Ammon's horn (tissue), 1 donor: ENCODE measurements at regions not wholly inside any gene's neighbourhood (a gene's known extent, or its start where the extent isn't known, plus 50 kb on each side); places are given as distances from the start of the nearest gene placed in this dataset.
"Not testable (repeated sequence)": the region's sequence is repeated elsewhere in the genome, so short reads cannot be mapped to it uniquely, and the experiment has no call there.

Source experiments
- DNase-seq: peaks from one replicate; pipeline ENCODE4 v3.0.0-alpha.2; 2016; ENCODE audit warnings: low spot score

DNA sequence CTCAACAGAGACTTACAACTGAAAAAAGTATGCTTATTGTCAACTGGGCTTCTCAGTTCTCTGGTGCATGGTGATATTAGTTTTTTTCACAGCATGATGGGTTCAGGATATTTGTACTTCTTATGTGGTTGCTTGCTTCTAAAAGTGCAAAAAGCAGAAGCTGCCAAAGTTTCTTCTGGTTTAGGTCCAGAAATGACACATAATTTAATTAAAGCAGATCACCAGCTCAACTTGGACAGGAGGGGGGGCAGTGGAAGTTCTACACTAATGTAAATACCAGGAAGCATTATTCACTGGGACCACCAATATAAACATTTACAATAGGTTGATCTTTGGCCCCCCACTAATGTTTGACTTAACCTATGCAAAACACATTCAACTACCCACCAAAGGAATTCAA lies 354.8 kb upstream of the BRINP3 start:
- DNase-seq, result no peak

DNA sequence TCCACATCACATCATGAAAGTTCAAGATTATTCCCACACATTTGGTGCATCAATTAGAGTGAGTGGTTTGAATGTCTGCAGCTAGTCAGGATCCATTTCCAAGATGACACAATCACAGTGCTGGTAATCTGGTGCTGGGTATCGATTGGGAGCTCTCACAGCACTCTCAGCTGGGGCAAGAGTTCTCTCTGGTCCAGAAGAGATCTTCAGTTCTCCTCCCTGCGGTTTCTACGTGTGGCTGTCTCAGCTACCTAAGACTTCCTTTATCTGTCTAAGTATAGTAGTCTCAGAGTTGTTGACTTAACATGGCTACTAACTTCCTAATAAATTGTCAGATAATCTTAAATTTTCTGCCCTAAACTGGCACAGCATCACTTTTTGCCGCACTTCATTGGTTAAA lies 358.0 kb upstream of the BRINP3 start:
- DNase-seq, result no peak

DNA sequence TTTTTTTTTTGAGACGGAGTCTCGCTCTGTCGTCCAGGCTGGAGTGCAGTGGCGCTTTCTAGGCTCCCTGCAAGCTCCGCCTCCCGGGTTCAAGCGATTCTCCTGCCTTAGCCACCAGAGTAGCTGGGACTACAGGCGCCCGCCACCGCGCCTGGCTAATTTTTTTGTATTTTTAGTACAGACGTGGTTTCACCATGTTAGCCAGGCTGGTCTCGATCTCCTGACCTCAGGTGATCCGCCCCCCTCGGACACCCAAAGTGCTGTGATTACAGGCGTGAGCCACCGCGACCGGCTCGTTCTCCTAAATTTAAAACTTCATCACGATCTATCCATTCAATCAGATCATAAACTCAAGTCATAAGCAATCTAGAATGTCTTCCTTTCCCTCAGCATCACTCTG lies 359.5 kb upstream of the BRINP3 start:
- not testable (repeated sequence) for DNase-seq

DNA sequence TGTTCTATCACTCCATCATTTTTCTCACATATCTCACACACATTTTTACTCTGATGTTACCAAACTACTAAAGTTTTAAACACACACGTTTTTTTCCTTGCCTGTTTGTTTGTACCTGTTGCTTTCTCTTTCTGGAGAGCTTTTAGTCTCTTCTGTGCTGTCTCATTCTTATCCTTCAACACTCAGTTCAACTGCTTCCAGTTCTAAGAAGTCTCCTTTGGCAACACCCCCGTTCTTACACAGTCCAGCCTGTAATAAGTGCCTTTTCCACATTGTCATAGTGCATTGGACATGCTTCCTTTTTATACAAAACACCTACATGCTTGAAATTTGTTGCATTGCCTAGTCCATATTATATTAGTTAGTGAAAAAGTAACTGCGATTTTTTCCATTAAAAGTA lies 360.2 kb upstream of the BRINP3 start:
- no peak for DNase-seq

DNA sequence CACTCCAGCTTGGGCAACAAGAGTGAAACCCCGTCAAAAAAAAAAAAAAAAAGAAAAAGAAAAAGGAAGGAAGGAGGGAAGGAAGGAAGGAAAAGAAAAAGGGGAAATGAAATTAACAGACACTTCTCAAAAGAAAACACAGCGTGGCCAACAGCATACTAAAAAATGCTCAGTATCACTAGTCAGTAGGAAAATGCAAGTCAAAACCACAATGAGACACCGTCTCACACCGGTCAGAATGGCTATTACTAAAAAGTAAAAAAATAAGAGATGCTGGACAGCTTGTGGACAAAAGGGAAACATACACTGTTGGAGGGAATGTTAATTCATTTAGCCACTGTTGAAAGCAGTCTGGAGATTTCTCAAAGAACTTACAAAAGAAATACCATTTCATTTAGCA lies 369.5 kb upstream of the BRINP3 start:
- DNase-seq, result no peak

DNA sequence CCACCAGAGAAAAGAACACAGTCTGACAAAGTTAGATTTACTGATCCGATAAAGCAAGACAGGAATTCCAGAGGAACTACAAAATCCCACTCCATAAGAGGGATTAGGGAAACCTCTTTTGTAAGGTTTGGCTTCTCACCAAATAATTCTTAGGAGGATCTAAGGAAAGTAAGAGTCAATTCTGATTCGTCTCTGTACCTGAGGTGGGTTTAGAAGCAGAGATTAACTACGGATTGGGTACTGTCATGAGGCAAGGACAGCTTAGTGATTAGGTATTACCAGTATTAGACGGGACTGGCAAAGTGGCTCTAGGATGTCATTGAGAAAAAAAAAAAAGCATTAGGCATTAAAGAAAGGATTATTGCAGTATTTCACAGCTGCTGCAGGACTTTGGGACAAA lies 371.7 kb upstream of the BRINP3 start:
- DNase-seq, result no peak

DNA sequence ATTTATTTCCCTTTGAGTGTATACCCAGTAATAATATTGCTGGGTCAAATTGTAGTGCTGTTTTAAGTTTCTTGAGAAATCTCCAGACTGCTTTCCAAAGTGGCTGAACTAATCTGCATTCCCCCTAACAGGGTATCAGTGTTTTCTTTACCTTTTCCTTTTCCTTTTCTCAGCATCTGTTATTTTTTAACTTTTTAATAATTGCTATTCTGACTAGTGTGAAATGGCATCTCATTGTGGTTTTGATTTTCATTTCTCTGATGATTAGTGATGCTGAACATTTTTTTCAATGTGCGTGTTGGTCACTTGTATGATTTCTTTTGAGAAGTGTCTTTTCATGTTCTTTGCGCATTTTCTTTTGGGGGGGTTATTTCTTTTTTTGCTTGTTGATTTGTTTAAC lies 374.9 kb upstream of the BRINP3 start:
- DNase-seq, result no peak

DNA sequence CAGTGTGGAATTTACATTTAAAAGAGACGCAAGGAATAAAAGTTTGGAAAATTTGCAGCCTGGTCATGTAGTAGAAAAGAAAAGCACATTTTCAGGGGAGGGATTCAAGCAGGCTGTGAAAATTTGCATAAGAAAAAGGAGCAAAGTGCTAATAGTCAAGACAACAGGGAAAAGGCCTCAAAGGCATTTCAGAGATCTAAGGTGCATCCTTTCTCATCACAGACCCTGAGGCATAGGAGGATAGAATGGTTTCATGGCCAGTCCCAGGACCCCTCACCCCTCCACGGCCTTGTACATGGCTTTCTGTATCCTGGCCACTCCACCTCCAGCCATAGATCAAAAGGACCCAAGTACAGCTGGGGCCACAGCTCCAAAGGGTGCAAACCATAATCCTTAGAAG lies 380.5 kb upstream of the BRINP3 start:
- no peak for DNase-seq

DNA sequence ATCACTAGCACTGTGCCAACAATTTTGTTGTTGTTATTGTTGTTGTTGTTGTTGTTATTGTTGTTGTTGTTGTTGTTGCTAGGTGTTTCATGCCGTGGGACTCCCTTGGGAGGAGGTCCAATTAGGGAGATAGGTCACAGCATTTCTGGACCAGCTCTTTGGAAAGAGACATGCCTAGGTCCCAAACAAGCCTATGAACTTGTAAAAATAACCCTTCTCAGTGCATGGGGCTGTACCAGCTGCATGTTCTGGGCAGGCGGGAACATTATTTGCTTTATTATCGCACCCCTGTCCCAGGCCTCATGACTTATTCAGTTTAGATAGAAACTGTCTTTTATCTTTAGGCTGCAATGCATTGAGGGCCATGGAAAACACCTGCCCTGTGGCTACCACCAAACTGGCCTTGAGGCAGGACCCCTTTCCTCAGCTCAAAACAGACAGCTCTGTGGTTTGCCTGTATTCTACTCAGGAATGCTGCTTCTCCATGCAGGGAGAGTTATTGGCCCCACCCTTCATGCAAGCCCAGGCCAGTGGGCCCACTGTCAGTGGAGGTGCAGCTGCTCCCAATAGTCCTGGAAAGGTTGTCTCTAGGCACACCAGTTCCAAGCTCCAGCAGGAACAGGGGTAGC lies 386.5 kb upstream of the BRINP3 start:
- no peak for DNase-seq

DNA sequence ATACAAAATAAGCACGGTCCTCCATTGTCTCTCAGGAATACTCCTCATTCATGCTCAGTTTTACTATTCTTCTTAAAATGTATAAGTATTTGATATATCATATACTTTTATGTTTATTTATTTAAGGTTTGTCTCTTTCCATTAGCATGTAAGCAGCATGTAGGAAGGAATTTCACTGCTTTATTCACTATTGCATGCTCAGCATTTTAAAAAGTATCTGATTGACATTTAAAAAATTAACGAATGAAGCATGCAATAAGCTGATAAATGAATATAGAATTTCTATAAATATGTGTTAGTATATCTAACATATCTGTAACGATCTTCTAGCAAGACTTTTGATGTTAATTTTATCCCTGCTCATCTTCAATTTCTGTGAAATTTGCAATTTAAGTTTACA lies 402.7 kb upstream of the BRINP3 start:
- DNase-seq, result no peak

DNA sequence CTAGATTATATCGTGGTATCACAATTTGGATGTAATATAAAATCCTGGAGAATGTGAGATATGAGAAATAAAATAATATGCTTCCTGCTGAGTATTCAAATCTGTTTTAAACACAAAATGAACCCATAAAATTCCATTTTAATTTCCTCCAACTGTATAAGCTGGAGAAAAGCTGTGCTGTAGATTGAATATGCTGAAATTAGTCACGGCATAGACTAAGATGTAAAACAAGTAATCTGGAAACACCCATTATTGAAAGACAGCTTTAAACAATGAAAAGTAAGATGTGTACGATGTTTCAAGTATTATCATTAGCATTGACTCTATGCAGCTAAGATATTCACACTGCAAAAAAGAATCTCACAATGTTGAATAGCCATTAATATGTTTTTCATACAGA lies 403.4 kb upstream of the BRINP3 start:
- no peak for DNase-seq

DNA sequence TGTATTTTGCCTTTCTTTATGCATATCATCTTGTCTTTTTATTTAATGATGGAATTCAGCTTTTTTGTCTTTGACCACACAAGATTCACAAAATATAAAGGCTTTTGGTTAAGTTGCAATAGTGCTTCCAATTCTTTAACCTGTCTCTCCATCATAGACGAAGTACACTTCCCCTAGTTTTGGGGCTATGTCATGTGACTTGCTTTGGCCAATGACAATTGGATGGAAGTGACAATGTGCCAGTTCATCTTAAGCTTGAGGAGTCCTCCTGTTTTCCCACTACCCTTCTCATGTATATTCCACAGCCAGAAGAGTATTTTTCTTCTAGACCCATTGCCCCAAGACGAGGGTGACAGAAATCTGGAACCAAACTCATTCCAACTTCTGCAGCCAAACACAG lies 419.6 kb upstream of the BRINP3 start:
- DNase-seq, result no peak

DNA sequence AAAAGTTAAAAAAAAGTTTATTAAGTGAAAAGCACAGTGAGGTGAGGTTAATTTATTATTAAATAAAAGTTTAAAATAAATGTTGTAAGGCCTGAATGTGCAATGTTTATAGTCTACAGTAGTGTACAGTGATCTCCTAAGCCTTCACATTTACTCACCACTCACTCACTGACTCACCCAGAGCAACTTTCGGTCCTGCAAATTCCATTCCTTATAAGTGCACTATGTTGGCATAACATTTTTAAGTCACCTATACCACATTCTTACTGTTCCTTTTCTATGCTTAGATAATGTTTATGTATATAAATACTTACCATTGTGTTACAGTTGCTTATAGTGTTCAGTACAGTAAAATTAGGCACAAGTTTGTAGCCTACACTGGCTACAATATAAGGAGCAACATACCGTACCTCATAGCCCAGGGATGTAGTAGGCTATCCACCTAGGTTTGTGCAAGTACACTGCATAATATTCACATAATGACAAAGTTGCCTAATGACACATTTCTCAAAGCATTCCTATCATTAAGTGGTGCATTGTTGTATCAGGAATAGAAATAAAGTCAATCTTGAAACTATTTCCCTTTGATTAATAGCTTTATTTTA lies 426.5 kb upstream of the BRINP3 start:
- no peak for DNase-seq

DNA sequence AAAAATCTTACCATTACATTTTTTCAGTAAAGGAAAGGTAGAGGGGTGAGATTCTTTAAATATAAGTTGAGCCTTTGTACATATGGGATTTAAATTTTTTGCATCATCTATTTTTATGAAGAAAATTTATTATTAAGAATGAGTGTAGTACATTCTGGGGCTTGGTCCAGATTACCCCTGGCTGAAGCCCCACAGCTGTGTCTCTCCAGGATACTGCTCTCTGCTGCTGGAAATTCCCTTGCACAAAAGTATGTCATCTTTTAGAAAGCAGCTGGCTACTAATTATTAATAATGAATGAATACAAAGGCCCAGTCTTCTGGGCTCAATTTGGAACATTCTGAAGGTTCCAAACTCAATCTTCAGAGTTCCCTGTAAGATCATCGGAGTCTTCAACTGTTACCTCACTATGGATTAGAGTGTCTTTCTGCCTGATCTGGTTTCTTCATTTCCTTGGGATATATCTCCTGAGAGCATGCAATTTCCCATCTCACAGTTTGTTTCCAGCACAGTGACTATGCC lies 428.6 kb upstream of the BRINP3 start:
- DNase-seq, result no peak

DNA sequence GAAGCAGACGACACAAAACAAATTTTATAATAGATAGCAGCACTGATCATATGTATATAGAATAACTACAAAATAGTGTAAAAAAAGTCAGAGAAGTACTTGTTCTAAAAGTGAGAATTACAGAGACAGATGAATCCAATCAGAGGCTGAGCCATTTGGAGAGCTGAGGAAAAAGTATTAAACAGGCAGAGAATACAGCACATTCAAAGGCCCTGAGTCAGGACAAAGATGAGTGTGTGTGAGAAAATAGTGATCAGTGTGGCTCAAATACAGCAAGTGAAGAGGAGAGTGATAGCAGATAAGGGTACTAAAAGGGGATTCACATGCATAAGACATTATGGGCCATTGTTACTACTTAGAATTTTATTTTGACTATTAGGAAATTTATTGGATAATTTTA lies 430.6 kb upstream of the BRINP3 start:
- no peak for DNase-seq

DNA sequence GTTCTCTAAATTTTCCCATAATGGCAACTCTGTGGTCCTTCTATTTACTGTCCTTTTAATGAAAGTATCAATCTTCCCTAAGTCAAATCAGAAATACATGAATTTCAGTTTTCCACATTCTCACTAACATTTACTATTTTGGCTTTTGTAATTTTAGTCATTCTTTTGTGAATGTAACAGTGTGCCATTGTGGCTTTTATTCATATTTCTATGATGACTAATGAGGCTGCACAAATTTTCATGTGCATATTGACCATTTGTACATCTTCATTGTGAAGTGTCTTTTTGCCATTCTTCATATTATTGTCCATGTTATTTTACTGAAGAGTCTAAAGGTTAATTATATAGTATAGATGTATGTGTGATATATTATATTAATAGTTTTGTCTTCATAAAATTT lies 431.0 kb upstream of the BRINP3 start:
- no peak for DNase-seq

DNA sequence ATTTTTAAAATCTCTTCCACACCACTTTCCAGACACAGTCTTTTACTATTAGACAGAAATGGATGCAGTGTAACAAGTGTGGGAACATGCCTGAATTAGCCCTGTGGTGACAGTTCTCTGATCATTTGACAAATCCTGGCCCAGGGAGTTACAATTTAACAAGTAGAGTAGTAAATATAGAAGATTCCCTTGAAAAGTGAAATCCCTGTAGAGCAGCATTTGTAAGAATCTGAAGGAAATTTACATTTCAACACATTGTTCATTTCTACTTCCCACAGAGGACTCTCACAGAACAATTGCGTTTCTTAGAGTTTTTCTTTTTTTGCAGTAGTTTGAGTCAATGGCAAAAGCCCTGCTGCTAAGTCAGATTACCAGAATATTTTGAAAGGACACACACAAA lies 458.3 kb upstream of the BRINP3 start:
- no peak for DNase-seq

DNA sequence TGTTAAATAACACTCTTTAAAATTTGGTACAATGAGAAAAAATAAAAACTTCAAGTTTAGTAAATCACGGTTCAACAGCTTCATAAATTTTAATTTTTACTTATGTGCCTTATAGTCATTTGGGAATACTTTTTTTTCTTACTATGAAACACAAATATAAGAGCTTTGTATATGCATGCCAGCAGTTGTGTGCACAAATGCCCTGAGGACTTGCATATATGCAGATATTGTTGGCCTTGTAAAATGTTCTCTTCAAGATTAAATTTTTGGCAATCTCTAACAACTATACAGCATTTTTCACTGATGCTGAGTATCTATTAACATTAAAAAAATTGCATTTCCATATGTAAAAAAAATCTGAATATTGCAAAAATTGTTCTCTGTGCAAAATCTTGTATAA lies 458.7 kb upstream of the BRINP3 start:
- no peak for DNase-seq

DNA sequence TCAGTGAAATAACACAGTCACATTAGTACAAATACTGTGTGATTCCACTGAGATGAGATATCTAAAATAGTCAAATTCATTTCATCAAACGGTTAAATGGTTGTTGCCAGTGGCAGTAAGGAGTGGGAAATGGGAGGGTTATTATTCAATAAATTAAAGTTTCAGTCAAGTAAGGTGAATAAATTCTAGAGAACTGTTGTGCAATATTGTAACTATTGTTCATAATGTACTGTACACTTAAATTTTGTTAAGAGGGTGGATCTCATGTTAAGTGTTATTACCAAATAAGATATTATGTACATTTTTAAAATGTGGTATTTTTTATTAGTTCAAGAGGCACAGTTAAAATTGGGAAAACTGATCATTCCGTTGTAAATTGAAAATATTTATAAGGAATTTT lies 463.3 kb upstream of the BRINP3 start:
- no peak for DNase-seq

DNA sequence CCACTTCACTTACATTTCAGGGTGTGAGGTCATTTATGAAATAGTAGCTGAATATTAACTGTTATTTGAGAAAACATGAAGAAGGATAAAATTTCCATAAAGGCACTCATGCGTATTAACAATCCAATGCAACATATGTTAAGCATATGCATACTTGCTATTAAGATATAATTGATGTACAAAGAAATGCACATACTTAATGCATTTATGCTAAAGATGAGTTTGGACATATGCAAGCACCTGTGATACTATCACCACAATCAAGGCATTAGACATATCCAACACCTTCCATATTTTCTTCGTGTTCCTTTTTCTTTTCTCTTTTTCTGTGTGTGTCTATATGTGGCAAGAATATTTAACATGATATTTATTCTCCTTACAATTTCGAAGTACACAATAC lies 464.8 kb upstream of the BRINP3 start:
- no peak for DNase-seq

DNA sequence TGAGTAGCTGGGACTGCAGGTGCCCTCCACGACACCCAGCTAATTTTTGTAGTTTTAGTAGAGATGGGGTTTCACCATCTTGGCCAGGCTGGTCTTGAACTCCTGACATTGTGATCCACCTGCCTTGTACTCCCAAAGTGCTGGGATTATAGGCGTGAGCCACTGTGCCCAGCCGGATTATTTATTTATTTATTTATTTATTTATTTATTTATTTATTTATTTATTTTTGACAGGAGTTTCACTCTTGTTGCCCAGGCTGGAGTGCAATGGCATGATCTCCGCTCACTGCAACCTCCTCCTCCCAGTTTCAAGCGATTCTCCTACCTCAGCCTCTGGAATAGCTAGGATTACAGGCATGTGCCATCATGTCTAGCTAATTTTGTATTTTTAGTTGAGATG lies 466.1 kb upstream of the BRINP3 start:
- DNase-seq, result not testable (repeated sequence)

DNA sequence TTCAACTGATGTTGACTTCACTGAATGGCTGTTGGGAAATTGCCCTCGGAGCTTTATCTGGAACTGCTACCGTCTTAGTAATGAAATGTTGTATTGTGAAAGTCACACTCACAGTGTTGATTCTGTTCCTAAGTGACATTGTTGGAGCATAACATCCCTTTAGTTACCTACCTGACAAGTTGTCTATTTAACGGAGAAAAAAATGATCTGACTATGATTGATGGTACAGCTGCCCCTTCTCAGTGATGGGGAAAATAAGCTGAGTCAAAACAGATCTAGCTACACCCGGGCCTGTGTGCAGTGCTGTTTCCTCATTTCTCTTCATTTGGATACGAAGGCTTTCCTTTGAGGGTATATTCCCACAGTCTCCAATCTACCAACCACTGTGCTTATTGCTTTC lies 472.3 kb upstream of the BRINP3 start:
- DNase-seq, result no peak

DNA sequence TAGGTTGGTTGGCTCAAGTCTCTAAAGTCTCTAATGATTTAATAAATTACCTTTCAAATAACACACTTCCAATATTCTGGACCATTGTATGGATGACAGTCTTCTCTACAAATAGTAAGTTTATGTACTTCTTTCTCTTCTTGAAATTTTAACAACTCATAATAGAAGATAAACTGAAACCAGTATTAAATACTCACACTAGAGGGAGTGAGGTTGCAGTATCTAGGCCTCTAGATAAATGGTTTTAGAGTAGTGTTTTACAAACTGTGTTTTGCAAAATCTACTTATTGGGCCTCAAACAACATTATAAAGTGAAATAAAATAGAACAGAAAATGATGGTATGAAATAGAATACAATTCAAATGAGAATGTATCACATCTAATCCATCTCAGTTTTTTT lies 479.9 kb upstream of the BRINP3 start:
- DNase-seq, result no peak

DNA sequence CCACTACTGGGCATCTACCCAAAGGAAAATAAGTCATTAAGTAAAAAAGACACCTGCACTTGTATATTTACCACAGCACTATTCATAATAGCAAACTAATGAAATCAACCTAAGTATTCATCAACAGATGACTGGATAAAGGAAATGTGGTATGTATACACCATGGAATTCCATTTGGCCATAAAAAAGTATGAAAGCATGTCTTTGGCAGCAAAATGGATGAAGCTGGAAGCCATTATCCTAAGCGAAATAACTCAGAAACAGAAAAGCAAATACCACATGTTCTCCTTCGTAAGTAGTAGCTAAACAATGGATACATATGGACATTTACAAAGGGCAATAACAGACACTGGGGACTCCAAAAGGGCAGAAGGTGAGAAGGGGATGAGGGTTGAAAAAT lies 485.7 kb upstream of the BRINP3 start:
- no peak for DNase-seq
